ENCODE measurements at regions not wholly inside any gene's neighbourhood (a gene's known extent, or its start where the extent isn't known, plus 50 kb on each side); places are given as distances from the start of the nearest gene placed in this dataset.

- TF ChIP-seq POLR2A (IDR thresholded peaks at IDR 0.05; ENCODE audit: low read length) (no peak), GATA1 (IDR thresholded peaks at IDR 0.05; ENCODE audit: low read depth, low read length) (no peak)
Measured at GRCh38 chr15:85906640-85907039, 111.9 kb upstream of the KLHL25 start.

All from erythroblast (primary cell).